ENCODE measurements at regions not wholly inside any gene's neighbourhood (a gene's known extent, or its start where the extent isn't known, plus 50 kb on each side); places are given as distances from the start of the nearest gene placed in this dataset.

- TF ChIP-seq, protein P1, sequence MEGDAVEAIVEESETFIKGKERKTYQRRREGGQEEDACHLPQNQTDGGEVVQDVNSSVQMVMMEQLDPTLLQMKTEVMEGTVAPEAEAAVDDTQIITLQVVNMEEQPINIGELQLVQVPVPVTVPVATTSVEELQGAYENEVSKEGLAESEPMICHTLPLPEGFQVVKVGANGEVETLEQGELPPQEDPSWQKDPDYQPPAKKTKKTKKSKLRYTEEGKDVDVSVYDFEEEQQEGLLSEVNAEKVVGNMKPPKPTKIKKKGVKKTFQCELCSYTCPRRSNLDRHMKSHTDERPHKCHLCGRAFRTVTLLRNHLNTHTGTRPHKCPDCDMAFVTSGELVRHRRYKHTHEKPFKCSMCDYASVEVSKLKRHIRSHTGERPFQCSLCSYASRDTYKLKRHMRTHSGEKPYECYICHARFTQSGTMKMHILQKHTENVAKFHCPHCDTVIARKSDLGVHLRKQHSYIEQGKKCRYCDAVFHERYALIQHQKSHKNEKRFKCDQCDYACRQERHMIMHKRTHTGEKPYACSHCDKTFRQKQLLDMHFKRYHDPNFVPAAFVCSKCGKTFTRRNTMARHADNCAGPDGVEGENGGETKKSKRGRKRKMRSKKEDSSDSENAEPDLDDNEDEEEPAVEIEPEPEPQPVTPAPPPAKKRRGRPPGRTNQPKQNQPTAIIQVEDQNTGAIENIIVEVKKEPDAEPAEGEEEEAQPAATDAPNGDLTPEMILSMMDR (IDR thresholded peaks at IDR 0.05), result no peak
- no peak for TF ChIP-seq POLR2A (IDR thresholded peaks at IDR 0.05)
Measured at GRCh38 chr4:45350438-45350837, 624.1 kb upstream of the GNPDA2 start.
